GM12878 (cell line): ENCODE measurements at regions not wholly inside any gene's neighbourhood (a gene's known extent, or its start where the extent isn't known, plus 50 kb on each side); places are given as distances from the start of the nearest gene placed in this dataset.

Experiments used
- NRF1 ChIP-seq: conservative IDR thresholded peaks from 2 replicates; pipeline ENCODE4 v1.6.1; 2011; ENCODE audit warnings: mild to moderate bottlenecking, low read depth, low read length, improper control_type of control experiment
- POLR2A ChIP-seq: IDR thresholded peaks from 2 replicates; pipeline ENCODE4 v1.6.1; 2011; ENCODE audit warnings: low read depth, mild to moderate bottlenecking, low read length
- POLR2AphosphoS5 ChIP-seq: IDR thresholded peaks from 2 replicates; pipeline ENCODE4 v1.6.1; 2011; ENCODE audit warnings: mild to moderate bottlenecking, low read length, inconsistent platforms

DNA sequence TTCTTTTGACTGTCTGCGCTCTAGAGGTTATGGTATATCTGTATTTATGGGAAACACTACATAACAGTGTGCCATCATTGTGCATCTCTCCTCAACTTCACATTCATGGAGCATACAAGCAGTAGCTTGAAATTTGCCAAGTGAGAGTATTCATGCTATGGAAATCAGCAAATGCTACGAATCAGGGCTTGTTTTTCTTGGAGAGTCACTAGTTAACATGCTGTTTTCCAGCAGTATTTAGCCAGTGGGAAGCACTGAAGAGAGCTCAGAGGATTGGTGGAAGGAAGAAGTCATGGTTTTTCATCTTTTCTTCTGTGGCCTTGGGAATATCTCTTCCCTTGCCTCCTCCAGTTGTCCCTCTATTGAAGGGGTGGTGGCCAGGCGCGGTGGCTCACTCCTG is 303.0 kb downstream of the PSAT1 start:
- TF ChIP-seq POLR2AphosphoS5, result no peak
- no peak for TF ChIP-seq POLR2A
- no peak for TF ChIP-seq NRF1
